Testis (tissue), 2 donors: ENCODE measurements at regions not wholly inside any gene's neighbourhood (a gene's known extent, or its start where the extent isn't known, plus 50 kb on each side); places are given as distances from the start of the nearest gene placed in this dataset.

Experiments
- POLR2A ChIP-seq: fragments of 450-650 bp; IDR thresholded peaks from one replicate; pipeline ENCODE4 v1.6.1; 2017; ENCODE audit warnings: antibody characterized with exemption, mild to moderate bottlenecking, moderate library complexity
- TF ChIP-seq, protein P1 (sequence below), 3 experiments: fragments of 450-650 bp in 2 of 3; fragments of 200-600 bp in 1 of 3; sonication (generic) in 1 of 3; IDR thresholded peaks; one replicate each; pipeline ENCODE4 v1.5.1; 2016 to 2019; ENCODE audit warnings: antibody characterized with exemption in 3 of 3, mild to moderate bottlenecking in 2 of 3, moderate library complexity in 1 of 3

DNA sequence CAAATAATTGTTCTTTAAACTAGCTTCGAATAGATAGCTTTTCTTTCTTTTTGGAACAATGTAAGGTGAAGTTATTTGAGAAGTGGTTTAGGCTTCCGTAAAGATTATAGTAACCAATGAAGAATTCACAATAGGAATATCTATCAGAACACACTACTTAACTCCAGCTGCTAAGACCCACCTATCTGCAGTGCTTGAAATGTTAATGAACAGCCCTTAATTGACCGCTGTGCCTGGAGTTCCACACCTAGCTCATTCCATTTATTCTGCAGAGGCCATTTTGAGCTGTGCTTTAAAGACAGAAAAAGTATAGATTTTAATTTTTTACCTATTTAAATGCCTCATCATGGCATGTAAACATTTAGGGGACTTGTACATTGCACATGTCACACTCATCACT, 83.3 kb upstream of the APCDD1 start:
- TF ChIP-seq, protein P1, sequence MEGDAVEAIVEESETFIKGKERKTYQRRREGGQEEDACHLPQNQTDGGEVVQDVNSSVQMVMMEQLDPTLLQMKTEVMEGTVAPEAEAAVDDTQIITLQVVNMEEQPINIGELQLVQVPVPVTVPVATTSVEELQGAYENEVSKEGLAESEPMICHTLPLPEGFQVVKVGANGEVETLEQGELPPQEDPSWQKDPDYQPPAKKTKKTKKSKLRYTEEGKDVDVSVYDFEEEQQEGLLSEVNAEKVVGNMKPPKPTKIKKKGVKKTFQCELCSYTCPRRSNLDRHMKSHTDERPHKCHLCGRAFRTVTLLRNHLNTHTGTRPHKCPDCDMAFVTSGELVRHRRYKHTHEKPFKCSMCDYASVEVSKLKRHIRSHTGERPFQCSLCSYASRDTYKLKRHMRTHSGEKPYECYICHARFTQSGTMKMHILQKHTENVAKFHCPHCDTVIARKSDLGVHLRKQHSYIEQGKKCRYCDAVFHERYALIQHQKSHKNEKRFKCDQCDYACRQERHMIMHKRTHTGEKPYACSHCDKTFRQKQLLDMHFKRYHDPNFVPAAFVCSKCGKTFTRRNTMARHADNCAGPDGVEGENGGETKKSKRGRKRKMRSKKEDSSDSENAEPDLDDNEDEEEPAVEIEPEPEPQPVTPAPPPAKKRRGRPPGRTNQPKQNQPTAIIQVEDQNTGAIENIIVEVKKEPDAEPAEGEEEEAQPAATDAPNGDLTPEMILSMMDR (IDR thresholded peaks at IDR 0.05) = no peak
- no peak for TF ChIP-seq POLR2A
